HG03439 (cell line): ENCODE measurements at regions not wholly inside any gene's neighbourhood (a gene's known extent, or its start where the extent isn't known, plus 50 kb on each side); places are given as distances from the start of the nearest gene placed in this dataset.
"Not testable (repeated sequence)": the region's sequence is repeated elsewhere in the genome, so short reads cannot be mapped to it uniquely, and the experiment has no call there.

ENCODE experiments used
- ATAC-seq: cut with Tn5 transposase; IDR thresholded peaks from one replicate; pipeline ENCODE4 v1.9.1; 2021; ENCODE audit warnings: mild to moderate bottlenecking, moderate library complexity; ENCODE audit not compliant: unreplicated experiment

- no peak for ATAC-seq
Observed at GRCh38 chr2:57465067-57465466, 581.5 kb upstream of the VRK2 start.

- ATAC-seq = no peak
Observed at GRCh38 chr2:57465967-57466366, 580.6 kb upstream of the VRK2 start.

- ATAC-seq = no peak
Observed at GRCh38 chr2:57475391-57475790, 571.2 kb upstream of the VRK2 start.

GRCh38 chr2:57479981-57480380 is 566.6 kb upstream of the VRK2 start:
- no peak for ATAC-seq

GRCh38 chr2:57488061-57488460 is 558.5 kb upstream of the VRK2 start:
- ATAC-seq = no peak

GRCh38 chr2:57490741-57491140 is 555.9 kb upstream of the VRK2 start:
- no peak for ATAC-seq

- ATAC-seq = no peak
Observed at GRCh38 chr2:57491213-57491612, 555.4 kb upstream of the VRK2 start.

- ATAC-seq = not testable (repeated sequence)
Observed at GRCh38 chr2:57493966-57494365, 552.6 kb upstream of the VRK2 start.

- peak; percentile 68 for ATAC-seq
Observed at GRCh38 chr2:57497489-57498096, 549.0 kb upstream of the VRK2 start.

- no peak for ATAC-seq
Observed at GRCh38 chr2:57504787-57505186, 541.8 kb upstream of the VRK2 start.

- no peak for ATAC-seq
Observed at GRCh38 chr2:57509189-57509588, 537.4 kb upstream of the VRK2 start.

GRCh38 chr2:57510704-57511103 is 535.9 kb upstream of the VRK2 start:
- ATAC-seq = no peak

- no peak for ATAC-seq
Observed at GRCh38 chr2:57515366-57515765, 531.2 kb upstream of the VRK2 start.

GRCh38 chr2:57516698-57517340 is 529.8 kb upstream of the VRK2 start:
- ATAC-seq = peak; percentile 85

- ATAC-seq = no peak
Observed at GRCh38 chr2:57523304-57523703, 523.3 kb upstream of the VRK2 start.

GRCh38 chr2:57527685-57528084 is 518.9 kb upstream of the VRK2 start:
- ATAC-seq = no peak

GRCh38 chr2:57528499-57528898 is 518.1 kb upstream of the VRK2 start:
- ATAC-seq = no peak

- no peak for ATAC-seq
Observed at GRCh38 chr2:57534358-57534757, 512.2 kb upstream of the VRK2 start.

- no peak for ATAC-seq
Observed at GRCh38 chr2:57536535-57537231, 509.9 kb upstream of the VRK2 start.

GRCh38 chr2:57539761-57540160 is 506.8 kb upstream of the VRK2 start:
- no peak for ATAC-seq

- ATAC-seq = no peak
Observed at GRCh38 chr2:57542081-57542480, 504.5 kb upstream of the VRK2 start.

GRCh38 chr2:57543211-57543610 is 503.4 kb upstream of the VRK2 start:
- ATAC-seq = no peak
